ENCODE measurements at regions not wholly inside any gene's neighbourhood (a gene's known extent, or its start where the extent isn't known, plus 50 kb on each side); places are given as distances from the start of the nearest gene placed in this dataset.

- no peak for TF ChIP-seq CTCF (IDR thresholded peaks at IDR 0.05; ENCODE audit: insufficient read depth, low read depth, low read length)
- TF ChIP-seq EZH2 (IDR thresholded peaks at IDR 0.05; ENCODE audit: insufficient read depth, low read length): no peak
Measured at GRCh38 chr15:62798536-62798935, 244.0 kb upstream of the TPM1 start.
